ENCODE measurements at regions not wholly inside any gene's neighbourhood (a gene's known extent, or its start where the extent isn't known, plus 50 kb on each side); places are given as distances from the start of the nearest gene placed in this dataset.

- TF ChIP-seq CTCF (conservative IDR thresholded peaks at IDR 0.05; ENCODE audit: low read length) = no peak
Observed at GRCh38 chr6:131424016-131424415, 149.0 kb upstream of the ARG1 start.

GRCh38 chr6:131424475-131424874 is 148.6 kb upstream of the ARG1 start:
- DNase-seq (ENCODE audit: low read depth) = no peak

More at GRCh38 chr6:131424016-131424415, 149.0 kb upstream of the ARG1 start:
- no peak for DNase-seq (ENCODE audit: low read depth)
- no peak overlapping the region for H3K4me3 ChIP-seq (ENCODE audit: low read length)

DNA sequence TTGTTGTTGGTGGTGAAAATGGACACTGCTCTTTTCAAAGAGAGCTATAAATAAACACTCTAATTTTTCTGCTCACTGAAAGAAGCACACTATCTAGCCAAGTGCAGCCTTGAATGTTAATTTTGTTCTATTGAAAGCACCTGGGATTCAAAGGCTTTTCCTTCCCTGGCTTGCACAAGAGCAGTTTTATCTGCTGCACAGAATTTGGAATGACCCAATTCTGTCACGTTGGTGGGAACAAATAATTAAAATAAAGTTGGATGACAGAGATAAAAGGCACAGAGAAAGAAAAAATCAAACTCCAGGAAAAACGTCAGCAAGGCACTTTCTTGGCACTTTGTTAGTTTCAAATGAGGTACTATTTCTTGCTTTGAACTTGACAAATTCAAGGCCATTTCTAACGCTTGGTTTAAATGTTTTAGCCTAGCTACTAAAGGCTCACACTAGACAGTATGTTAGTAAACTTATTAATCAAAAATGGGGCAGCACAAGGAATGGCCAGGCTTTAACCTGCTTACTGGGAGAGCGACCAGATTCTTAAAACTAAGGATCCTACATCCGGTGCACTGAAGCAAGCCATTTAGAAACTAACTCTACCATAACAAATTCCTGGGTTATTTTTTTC is 145.5 kb upstream of the ARG1 start:
- no peak for DNase-seq (ENCODE audit: low read depth)
- TF ChIP-seq CTCF (conservative IDR thresholded peaks at IDR 0.05; ENCODE audit: low read length) = no peak
- no peak overlapping the region for H3K4me3 ChIP-seq (ENCODE audit: low read length)

More at GRCh38 chr6:131424475-131424874, 148.6 kb upstream of the ARG1 start:
- no peak for TF ChIP-seq CTCF (conservative IDR thresholded peaks at IDR 0.05; ENCODE audit: low read length)
- no peak overlapping the region for H3K4me3 ChIP-seq (ENCODE audit: low read length)

- H3K4me3 ChIP-seq (ENCODE audit: low read length) = no peak overlapping the region
- no peak for TF ChIP-seq CTCF (conservative IDR thresholded peaks at IDR 0.05; ENCODE audit: low read length)
- no peak for DNase-seq (ENCODE audit: low read depth)
Observed at GRCh38 chr6:131430531-131430930, 142.5 kb upstream of the ARG1 start.

DNA sequence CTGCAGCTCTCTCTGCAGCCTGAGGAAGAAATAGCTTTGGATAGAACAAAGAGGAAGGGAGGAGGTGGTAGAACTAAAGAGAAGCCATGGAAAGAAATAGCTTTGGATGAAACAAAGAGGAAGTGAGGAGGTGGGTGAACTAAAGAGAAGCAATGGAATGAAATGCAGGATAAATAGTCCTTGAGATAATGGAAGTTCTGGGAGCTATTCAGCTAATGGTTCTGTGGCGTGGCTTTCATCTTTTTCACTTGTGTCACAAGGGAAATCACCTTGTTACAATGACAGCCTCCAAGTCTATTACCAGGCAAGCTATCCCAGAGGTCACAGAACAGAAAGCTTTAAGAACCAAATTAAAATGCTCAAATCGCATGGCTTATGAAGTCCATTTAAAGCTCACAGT is 141.3 kb upstream of the ARG1 start:
- DNase-seq (ENCODE audit: low read depth) = no peak
- H3K4me3 ChIP-seq (ENCODE audit: low read length) = no peak overlapping the region

DNA sequence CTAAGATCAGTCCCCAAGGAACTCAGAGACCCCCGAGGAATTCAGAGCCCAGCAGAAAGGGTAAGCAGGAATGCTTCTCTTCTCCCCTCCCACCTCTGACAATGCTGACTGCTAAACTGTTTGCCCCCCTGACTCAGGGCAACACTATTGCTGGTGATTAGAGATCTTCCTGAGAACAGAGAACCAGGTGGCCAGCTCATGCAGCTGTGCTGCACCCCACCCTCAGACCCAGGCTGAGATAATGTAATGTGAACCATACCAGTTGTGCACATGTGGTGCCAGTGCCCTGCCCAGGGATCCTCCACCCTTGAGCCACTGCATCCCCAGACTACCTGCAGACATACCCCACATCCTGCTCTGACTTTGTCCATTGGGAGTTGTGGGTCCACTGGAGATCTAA is 139.1 kb upstream of the ARG1 start:
- no peak for TF ChIP-seq CTCF (conservative IDR thresholded peaks at IDR 0.05; ENCODE audit: low read length)
- no peak for DNase-seq (ENCODE audit: low read depth)
- no peak overlapping the region for H3K4me3 ChIP-seq (ENCODE audit: low read length)

More for the DNA sequence above, 141.3 kb upstream of the ARG1 start:
- TF ChIP-seq CTCF (conservative IDR thresholded peaks at IDR 0.05; ENCODE audit: low read length) = no peak

GRCh38 chr6:131436358-131436757 is 136.7 kb upstream of the ARG1 start:
- DNase-seq (ENCODE audit: low read depth) = no peak
- TF ChIP-seq CTCF (conservative IDR thresholded peaks at IDR 0.05; ENCODE audit: low read length) = no peak
- H3K4me3 ChIP-seq (ENCODE audit: low read length) = no peak overlapping the region
